ENCODE measurements at regions not wholly inside any gene's neighbourhood (a gene's known extent, or its start where the extent isn't known, plus 50 kb on each side); places are given as distances from the start of the nearest gene placed in this dataset.

DNA sequence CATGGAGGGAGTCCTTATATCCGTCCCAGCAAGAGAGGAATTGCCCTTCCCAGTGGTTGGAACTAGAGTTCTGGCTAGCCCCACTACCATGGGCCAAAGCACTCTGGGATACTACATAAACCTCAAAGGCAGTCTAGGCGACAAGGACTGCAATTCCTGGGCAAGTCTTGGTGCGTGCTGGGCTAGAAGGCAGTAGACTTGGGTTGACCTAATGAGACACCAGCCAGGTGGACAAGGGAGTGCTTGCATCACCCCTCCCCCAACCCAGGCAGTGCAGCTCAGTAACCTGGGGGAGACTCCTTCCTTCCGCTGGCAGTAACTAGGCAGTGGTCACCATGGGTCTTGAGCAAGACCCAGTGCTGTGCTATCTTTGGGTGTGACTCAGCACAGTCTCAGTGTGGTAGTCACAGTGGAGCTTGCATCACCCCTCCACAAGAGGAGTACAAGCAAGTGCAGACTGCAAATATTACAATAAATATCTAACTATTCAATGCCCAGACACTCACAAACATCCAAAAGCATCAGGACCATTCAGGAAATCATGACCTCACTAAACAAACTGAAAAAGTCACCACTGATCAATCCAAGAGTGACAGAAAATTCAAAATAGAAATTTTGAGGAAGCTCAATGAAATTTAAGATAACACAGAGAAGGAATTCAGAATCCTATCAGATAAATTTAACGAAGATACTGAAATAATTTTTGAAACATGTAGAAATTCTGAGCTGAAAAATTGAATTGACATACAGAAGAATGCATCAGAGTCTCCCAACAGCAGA, 84.7 kb upstream of the LYPLAL1 start:
- H4K8ac ChIP-seq (ENCODE audit: extremely low read depth, insufficient read depth, low read length) = no peak overlapping the region
- no peaks in the 10 kb centered on the region for H3K23me2 ChIP-seq (ENCODE audit: low read depth, low read length)
- H3K14ac ChIP-seq (ENCODE audit: insufficient read length) = no peak overlapping the region
- no peak overlapping the region for H2BK15ac ChIP-seq (ENCODE audit: low read length)
- H3K27me3 ChIP-seq (replicated peaks in 1 of 4; ENCODE audit: control insufficient read depth in 3 of 4, extremely low read depth in 1 of 4, insufficient read depth in 3 of 4, low read length in 3 of 4) = no peaks in the 10 kb centered on the region
- H3K4me3 ChIP-seq (ENCODE audit: extremely low read depth in 1 of 4, insufficient read depth in 2 of 4, low read depth in 3 of 4, low read length in 4 of 4) = no peak overlapping the region
- H3K9ac ChIP-seq (replicated peaks in 1 of 4; ENCODE audit: extremely low read depth in 1 of 4, low read depth in 3 of 4, low read length in 3 of 4) = no peak overlapping the region
- H2BK120ac ChIP-seq (replicated peaks; ENCODE audit: low read depth, low read length) = no peak overlapping the region
- no peaks in the 10 kb centered on the region for H3K36me3 ChIP-seq (ENCODE audit: control insufficient read depth in 2 of 4, insufficient read depth in 4 of 4, low read length in 3 of 4)
- 96% methylated on average over 5 of the region's 5 CpGs; no CpG with 5 or more reads in 1 of the 2 experiments for WGBS, 2 experiments (ENCODE audit: extremely low coverage in 1 of 2, insufficient coverage in 1 of 2, insufficient read length in 1 of 2, insufficient replicate concordance in 2 of 2, low coverage in 1 of 2, low lambda C conversion rate in 2 of 2, missing lambda C conversion rate in 1 of 2)
- H4K5ac ChIP-seq (ENCODE audit: insufficient read length, low read depth, low read length) = no peak overlapping the region
- H3K79me1 ChIP-seq (ENCODE audit: low read depth, low read length) = no peaks in the 10 kb centered on the region
- no peaks in the 10 kb centered on the region for H3K79me2 ChIP-seq (ENCODE audit: control insufficient read depth in 1 of 2, insufficient read depth in 2 of 2, low read length in 2 of 2)
- CTCF ChIA-PET (ENCODE audit: partially characterized antibody) = interaction anchor here (1.2 to 2.3 kb wide), 2 partner anchors 12 to 22 kb away, joined by 3 to 6 read pairs; no protein-coding TSS in a partner anchor
- H4K91ac ChIP-seq (replicated peaks; ENCODE audit: insufficient read length, low read length) = no peak overlapping the region
- H2AFZ ChIP-seq (ENCODE audit: low read length) = peak overlapping the region; percentile 94
- H3K18ac ChIP-seq (ENCODE audit: extremely low read depth, low read length) = no peak overlapping the region
- H2BK12ac ChIP-seq (ENCODE audit: low read depth, low read length) = no peak overlapping the region; the same call in 1 of the 2 replicates
- no peak overlapping the region for H3K23ac ChIP-seq (ENCODE audit: insufficient read length)
- POLR2A ChIA-PET (ENCODE audit: partially characterized antibody) = no interaction called here
- H3K4ac ChIP-seq (replicated peaks; ENCODE audit: insufficient read length, low read depth, low read length) = no peak overlapping the region
- no peak overlapping the region for H2BK20ac ChIP-seq (ENCODE audit: low read length)
- H3K56ac ChIP-seq (replicated peaks; ENCODE audit: insufficient read length, low read depth, low read length) = no peak overlapping the region
- H2AK5ac ChIP-seq (ENCODE audit: low read depth, low read length) = no peak overlapping the region
- H3K27ac ChIP-seq (ENCODE audit: low read depth, low read length) = no peak overlapping the region
- DNase-seq (ENCODE audit: low read depth in 1 of 2, low spot score in 2 of 2) (no peak), FAIRE-seq (no peak)
- no peaks in the 10 kb centered on the region for H4K20me1 ChIP-seq (replicated peaks in 1 of 2; ENCODE audit: control insufficient read depth in 1 of 2, insufficient read depth in 2 of 2, low read length in 2 of 2)
- H2BK5ac ChIP-seq (ENCODE audit: low read depth, low read length) = peak overlapping the region; percentile 48; the same call in 1 of the 2 replicates
- peaks cover 0 to 5% (median 1%) of the 10 kb centered on the region in 4 experiments; a peak in 2 of 7 replicates for H3K4me1 ChIP-seq (replicated peaks in 1 of 4; ENCODE audit: control insufficient read depth in 3 of 4, insufficient read depth in 4 of 4, low read length in 3 of 4)
- no peak overlapping the region for H3K4me2 ChIP-seq (ENCODE audit: insufficient read depth in 1 of 2, low read depth in 2 of 2, low read length in 2 of 2)
- H3K9me3 ChIP-seq (ENCODE audit: insufficient read depth in 2 of 2, low read depth in 1 of 2, low read length in 1 of 2) = no peaks in the 10 kb centered on the region
- TF ChIP-seq EGR1 (IDR thresholded peaks at IDR 0.05; ENCODE audit: borderline replicate concordance, low read depth, low read length) = no peak
- TF ChIP-seq CBX8 (IDR thresholded peaks at IDR 0.05; ENCODE audit: borderline replicate concordance, low read depth, low read length) = no peak
- no peak for TF ChIP-seq GTF2F1 (IDR thresholded peaks at IDR 0.05; ENCODE audit: borderline replicate concordance, low read depth, low read length)
- TF ChIP-seq KDM1A (IDR thresholded peaks at IDR 0.05; ENCODE audit: borderline replicate concordance, low read length) = no peak
- TF ChIP-seq TBP (IDR thresholded peaks at IDR 0.05; ENCODE audit: low read depth, low read length) = no peak
- no peak for TF ChIP-seq SP1 (IDR thresholded peaks at IDR 0.05; ENCODE audit: low read depth, low read length)
- TF ChIP-seq RAD21 (IDR thresholded peaks at IDR 0.05 in 1 of 2, conservative IDR thresholded peaks at IDR 0.05 in 1 of 2; ENCODE audit: low read depth in 2 of 2, low read length in 2 of 2) = no peak
